ENCODE measurements at regions not wholly inside any gene's neighbourhood (a gene's known extent, or its start where the extent isn't known, plus 50 kb on each side); places are given as distances from the start of the nearest gene placed in this dataset.
A peak's percentile ranks its signal among the peaks of the same experiment; 100 is the strongest.

DNA sequence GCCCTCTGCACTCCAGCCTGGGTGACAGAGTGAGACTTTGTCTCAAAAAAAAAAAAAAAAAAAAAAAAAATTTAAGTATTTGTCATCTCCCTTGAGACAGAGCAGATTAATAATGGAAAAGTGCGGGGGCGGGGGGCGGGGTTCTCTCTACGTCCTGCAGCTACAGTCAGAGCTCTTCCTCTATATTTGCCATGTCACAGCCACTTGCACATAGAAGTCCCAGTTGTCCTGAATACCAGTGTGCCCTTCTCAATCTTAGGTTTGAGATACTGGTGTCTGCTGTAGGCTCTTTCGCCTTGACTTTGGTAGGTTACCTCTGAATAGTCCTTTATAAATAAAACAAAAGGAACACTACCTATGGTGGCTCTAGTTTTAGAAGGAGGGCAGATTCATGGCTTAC, 237.8 kb upstream of the PGRMC2 start:
- Histone ChIP-seq H3K4me3 (ENCODE audit: insufficient read depth, low read length) (no peak overlapping the region), H3K4me1 (ENCODE audit: insufficient read depth, low read length) (peaks cover 73% of the 10 kb centered on the region), H2AFZ (ENCODE audit: low read length) (no peak overlapping the region), H3K36me3 (ENCODE audit: insufficient read depth, low read length) (no peaks in the 10 kb centered on the region), H4K20me1 (ENCODE audit: insufficient read depth, low read length) (no peaks in the 10 kb centered on the region), H3K4me2 (ENCODE audit: insufficient read depth, low read length) (peak overlapping the region; percentile 13), H3K9me3 (ENCODE audit: low read depth, low read length) (no peaks in the 10 kb centered on the region), H3K79me2 (ENCODE audit: insufficient read depth, low read length) (no peaks in the 10 kb centered on the region), H3K27me3 (ENCODE audit: insufficient read depth, low read length) (no peaks in the 10 kb centered on the region), H3K27ac (ENCODE audit: low read depth, low read length) (peak overlapping the region; percentile 99)
- TF ChIP-seq, protein P1, sequence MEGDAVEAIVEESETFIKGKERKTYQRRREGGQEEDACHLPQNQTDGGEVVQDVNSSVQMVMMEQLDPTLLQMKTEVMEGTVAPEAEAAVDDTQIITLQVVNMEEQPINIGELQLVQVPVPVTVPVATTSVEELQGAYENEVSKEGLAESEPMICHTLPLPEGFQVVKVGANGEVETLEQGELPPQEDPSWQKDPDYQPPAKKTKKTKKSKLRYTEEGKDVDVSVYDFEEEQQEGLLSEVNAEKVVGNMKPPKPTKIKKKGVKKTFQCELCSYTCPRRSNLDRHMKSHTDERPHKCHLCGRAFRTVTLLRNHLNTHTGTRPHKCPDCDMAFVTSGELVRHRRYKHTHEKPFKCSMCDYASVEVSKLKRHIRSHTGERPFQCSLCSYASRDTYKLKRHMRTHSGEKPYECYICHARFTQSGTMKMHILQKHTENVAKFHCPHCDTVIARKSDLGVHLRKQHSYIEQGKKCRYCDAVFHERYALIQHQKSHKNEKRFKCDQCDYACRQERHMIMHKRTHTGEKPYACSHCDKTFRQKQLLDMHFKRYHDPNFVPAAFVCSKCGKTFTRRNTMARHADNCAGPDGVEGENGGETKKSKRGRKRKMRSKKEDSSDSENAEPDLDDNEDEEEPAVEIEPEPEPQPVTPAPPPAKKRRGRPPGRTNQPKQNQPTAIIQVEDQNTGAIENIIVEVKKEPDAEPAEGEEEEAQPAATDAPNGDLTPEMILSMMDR (IDR thresholded peaks at IDR 0.05; ENCODE audit: extremely low read depth, low read depth, low read length), result no peak
- DNase-seq (ENCODE audit: insufficient read length, low spot score, missing footprints), result no peak

DNA sequence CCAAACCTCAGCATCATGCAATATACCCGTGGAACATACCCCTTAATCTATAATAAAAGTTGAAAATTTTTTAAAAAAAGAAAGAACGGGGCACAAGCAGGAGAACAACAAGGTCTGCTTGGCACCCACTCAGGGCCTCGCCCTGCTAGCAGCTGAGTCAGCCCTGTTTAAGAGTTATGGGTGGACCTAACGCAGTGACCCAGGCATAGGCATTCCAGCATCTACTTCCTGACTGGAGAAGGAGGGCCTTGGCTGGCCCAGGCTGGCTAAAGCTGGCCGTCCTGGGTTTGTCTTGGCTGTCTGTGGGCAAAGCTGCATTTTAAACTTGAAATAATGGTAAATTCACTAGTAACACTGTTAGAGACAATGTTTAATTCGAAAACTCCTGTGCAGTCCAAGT, 236.7 kb upstream of the PGRMC2 start:
- H3K4me2 ChIP-seq (ENCODE audit: insufficient read depth, low read length), result peak overlapping the region; percentile 40

DNA sequence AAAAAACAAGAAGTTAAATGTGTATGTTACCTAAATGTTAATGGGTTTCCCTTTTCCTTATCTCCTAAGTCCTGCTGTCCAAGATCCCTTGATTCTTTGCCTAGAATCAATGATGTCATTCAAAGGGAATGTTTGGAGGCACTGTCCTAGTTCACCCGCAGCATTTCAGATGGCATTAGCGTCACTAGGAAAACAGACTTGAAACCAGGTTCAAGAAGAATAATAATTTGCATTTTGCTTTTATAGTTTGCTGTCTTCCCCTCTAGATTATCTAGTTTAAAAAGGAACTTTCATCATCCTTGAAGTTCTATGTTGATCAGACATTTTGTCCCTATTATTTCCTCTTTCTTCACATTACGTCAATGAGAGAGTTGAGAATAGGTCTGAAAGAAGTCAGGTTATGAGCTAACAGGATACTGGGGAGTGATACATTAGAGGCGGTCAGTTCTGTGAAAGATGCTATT, 234.1 kb upstream of the PGRMC2 start:
- H4K20me1 ChIP-seq (ENCODE audit: insufficient read depth, low read length), result no peaks in the 10 kb centered on the region
- H3K9me3 ChIP-seq (ENCODE audit: low read depth, low read length), result no peaks in the 10 kb centered on the region
- no peak for DNase-seq (ENCODE audit: insufficient read length, low spot score, missing footprints)
- peak overlapping the region; percentile 98 for H3K27ac ChIP-seq (ENCODE audit: low read depth, low read length)
- H3K79me2 ChIP-seq (ENCODE audit: insufficient read depth, low read length), result no peaks in the 10 kb centered on the region
- no peak overlapping the region for H3K4me3 ChIP-seq (ENCODE audit: insufficient read depth, low read length)
- H3K4me1 ChIP-seq (ENCODE audit: insufficient read depth, low read length), result peaks cover 78% of the 10 kb centered on the region
- no peaks in the 10 kb centered on the region for H3K36me3 ChIP-seq (ENCODE audit: insufficient read depth, low read length)
- H3K27me3 ChIP-seq (ENCODE audit: insufficient read depth, low read length), result no peaks in the 10 kb centered on the region
- peak overlapping the region; percentile 32 for H3K4me2 ChIP-seq (ENCODE audit: insufficient read depth, low read length)
- TF ChIP-seq, protein P1 (IDR thresholded peaks at IDR 0.05; ENCODE audit: extremely low read depth, low read depth, low read length), result no peak
- peak overlapping the region; percentile 17 for H2AFZ ChIP-seq (ENCODE audit: low read length)

More for the DNA sequence above, 236.7 kb upstream of the PGRMC2 start:
- H3K9me3 ChIP-seq (ENCODE audit: low read depth, low read length), result no peaks in the 10 kb centered on the region
- no peaks in the 10 kb centered on the region for H3K27me3 ChIP-seq (ENCODE audit: insufficient read depth, low read length)
- peak overlapping the region; percentile 26 for H2AFZ ChIP-seq (ENCODE audit: low read length)
- H3K36me3 ChIP-seq (ENCODE audit: insufficient read depth, low read length), result no peaks in the 10 kb centered on the region
- H3K27ac ChIP-seq (ENCODE audit: low read depth, low read length), result peak overlapping the region; percentile 99
- no peak overlapping the region for H3K4me3 ChIP-seq (ENCODE audit: insufficient read depth, low read length)
- DNase-seq (ENCODE audit: insufficient read length, low spot score, missing footprints), result peak; percentile 87
- no peaks in the 10 kb centered on the region for H4K20me1 ChIP-seq (ENCODE audit: insufficient read depth, low read length)
- H3K4me1 ChIP-seq (ENCODE audit: insufficient read depth, low read length), result peaks cover 79% of the 10 kb centered on the region
- TF ChIP-seq, protein P1 (IDR thresholded peaks at IDR 0.05; ENCODE audit: extremely low read depth, low read depth, low read length), result no peak
- H3K79me2 ChIP-seq (ENCODE audit: insufficient read depth, low read length), result no peaks in the 10 kb centered on the region

DNA sequence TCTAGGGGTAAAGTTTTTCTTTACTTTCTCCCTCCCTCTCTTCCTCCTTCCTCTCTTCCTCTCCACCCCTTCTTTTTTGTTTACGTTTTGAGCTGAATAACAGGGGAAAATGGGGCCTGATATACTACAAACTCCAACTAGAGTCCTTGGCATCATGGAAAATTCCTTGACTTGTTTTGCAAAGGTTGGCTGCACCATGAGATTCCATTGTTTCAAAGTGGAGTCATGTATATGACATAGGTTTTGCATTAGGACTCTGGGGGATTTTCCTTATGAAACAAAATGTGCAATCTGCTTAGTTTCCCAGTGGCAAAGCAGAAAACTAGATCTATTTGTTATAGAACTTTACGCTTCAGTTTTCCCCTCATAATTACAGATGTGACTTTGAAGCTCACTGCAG, 233.5 kb upstream of the PGRMC2 start:
- no peak for DNase-seq (ENCODE audit: insufficient read length, low spot score, missing footprints)
- Histone ChIP-seq H3K4me1 (ENCODE audit: insufficient read depth, low read length) (peaks cover 76% of the 10 kb centered on the region), H3K4me3 (ENCODE audit: insufficient read depth, low read length) (no peak overlapping the region), H3K9me3 (ENCODE audit: low read depth, low read length) (no peaks in the 10 kb centered on the region), H4K20me1 (ENCODE audit: insufficient read depth, low read length) (no peaks in the 10 kb centered on the region), H2AFZ (ENCODE audit: low read length) (no peak overlapping the region), H3K27me3 (ENCODE audit: insufficient read depth, low read length) (no peaks in the 10 kb centered on the region), H3K36me3 (ENCODE audit: insufficient read depth, low read length) (no peaks in the 10 kb centered on the region), H3K27ac (ENCODE audit: low read depth, low read length) (peak overlapping the region; percentile 98), H3K79me2 (ENCODE audit: insufficient read depth, low read length) (no peaks in the 10 kb centered on the region), H3K4me2 (ENCODE audit: insufficient read depth, low read length) (no peak overlapping the region)
- TF ChIP-seq, protein P1 (IDR thresholded peaks at IDR 0.05; ENCODE audit: extremely low read depth, low read depth, low read length), result no peak
